ENCODE measurements at regions not wholly inside any gene's neighbourhood (a gene's known extent, or its start where the extent isn't known, plus 50 kb on each side); places are given as distances from the start of the nearest gene placed in this dataset.
"Not testable (repeated sequence)": the region's sequence is repeated elsewhere in the genome, so short reads cannot be mapped to it uniquely, and the experiment has no call there.

DNA sequence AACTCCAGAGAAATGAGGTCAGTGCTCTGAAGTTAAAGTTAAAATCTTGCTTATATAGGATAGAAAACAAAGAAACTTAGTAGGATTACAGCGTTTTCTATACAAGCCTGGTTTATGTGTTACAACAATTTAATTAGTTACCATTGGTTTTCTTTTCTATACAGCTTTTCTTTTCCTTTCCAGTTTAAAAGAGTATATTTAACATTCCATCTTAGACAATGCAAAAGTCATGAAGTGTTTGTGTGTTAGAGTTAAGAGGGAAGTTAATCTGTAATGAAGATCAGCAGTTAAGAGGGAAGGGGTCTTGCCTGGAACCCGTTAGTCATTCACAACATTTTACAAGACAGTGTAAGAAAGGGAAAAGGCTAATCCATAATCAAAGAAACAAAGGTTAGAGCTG lies 338.3 kb downstream of the OTUD1 start:
- DNase-seq (ENCODE audit: low read depth) = peak; percentile 1
- TF ChIP-seq CTCF (conservative IDR thresholded peaks at IDR 0.05; ENCODE audit: low read depth, low read length) = no peak
- H3K4me3 ChIP-seq (ENCODE audit: low read length) = no peak overlapping the region

- no peak for TF ChIP-seq CTCF (conservative IDR thresholded peaks at IDR 0.05; ENCODE audit: low read depth, low read length)
- peak; percentile 6 for DNase-seq (ENCODE audit: low read depth)
- H3K4me3 ChIP-seq (ENCODE audit: low read length) = no peak overlapping the region
Observed at GRCh38 chr10:23779301-23779700, 340.4 kb downstream of the OTUD1 start.

- no peak for DNase-seq (ENCODE audit: low read depth)
- no peak overlapping the region for H3K4me3 ChIP-seq (ENCODE audit: low read length)
- TF ChIP-seq CTCF (conservative IDR thresholded peaks at IDR 0.05; ENCODE audit: low read depth, low read length) = no peak
Observed at GRCh38 chr10:23780331-23780730, 341.5 kb downstream of the OTUD1 start.

DNA sequence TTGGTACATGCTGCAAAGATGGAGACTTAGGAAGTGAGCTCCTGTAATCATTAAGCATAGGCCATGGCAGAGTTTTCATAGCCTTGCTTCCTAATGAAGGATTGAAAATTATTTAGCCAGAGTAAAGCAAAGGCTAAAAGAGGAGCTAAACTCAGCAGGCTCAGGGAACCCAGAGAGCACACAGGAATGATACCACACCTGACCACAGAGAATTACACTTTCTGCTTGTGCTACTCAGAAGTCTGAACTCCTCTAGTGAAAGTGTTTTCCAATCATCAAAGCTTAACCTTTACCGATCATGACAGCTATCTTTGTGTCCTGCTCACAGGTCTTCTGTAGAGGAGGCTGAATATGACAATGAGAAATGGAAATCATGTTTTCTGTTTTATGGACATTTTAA lies 347.7 kb downstream of the OTUD1 start:
- TF ChIP-seq CTCF (conservative IDR thresholded peaks at IDR 0.05; ENCODE audit: low read depth, low read length) = no peak
- DNase-seq (ENCODE audit: low read depth) = no peak

DNA sequence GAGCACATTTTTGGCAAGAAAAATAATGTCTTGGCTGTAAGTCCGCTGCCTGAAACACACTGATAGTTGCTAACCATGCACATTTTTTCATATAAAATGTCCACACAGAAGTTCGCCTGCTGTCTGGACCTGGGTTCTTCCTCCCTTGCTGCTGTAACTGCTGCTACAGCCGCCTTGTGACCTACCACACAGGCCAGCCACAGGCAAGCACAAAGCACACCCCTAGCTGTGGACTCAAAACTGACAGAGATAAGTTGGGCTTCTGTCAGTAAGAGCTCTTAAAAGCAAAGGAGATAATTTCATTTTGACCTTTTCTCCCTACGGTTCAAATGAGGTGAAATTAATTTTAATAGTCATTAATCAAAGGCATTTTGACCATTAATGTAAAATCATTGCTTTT lies 354.7 kb downstream of the OTUD1 start:
- DNase-seq (ENCODE audit: low read depth) = no peak
- no peak for TF ChIP-seq CTCF (conservative IDR thresholded peaks at IDR 0.05; ENCODE audit: low read depth, low read length)
- no peak overlapping the region for H3K4me3 ChIP-seq (ENCODE audit: low read length)

More for the DNA sequence above, 347.7 kb downstream of the OTUD1 start:
- no peak overlapping the region for H3K4me3 ChIP-seq (ENCODE audit: low read length)

DNA sequence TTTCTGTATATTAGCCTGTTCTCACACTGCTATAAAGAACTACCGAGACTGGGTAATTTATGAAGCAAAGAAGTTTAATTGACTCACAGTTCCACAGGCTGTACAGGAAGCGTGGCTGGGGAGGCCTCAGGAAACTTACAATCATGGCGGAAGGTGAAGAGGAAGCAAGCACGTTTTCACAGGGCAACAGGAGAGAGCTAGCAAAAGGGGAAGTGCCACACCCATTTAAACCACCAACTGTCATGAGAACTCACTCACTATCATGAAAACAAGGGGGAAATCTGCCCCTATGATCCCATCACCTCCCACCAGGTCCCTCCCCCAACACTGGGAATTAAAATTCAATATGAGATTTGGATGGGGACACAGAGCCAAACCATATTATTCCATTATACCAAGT lies 358.6 kb downstream of the OTUD1 start:
- DNase-seq (ENCODE audit: low read depth); H3K4me3 ChIP-seq (ENCODE audit: low read length): not testable (repeated sequence)

DNA sequence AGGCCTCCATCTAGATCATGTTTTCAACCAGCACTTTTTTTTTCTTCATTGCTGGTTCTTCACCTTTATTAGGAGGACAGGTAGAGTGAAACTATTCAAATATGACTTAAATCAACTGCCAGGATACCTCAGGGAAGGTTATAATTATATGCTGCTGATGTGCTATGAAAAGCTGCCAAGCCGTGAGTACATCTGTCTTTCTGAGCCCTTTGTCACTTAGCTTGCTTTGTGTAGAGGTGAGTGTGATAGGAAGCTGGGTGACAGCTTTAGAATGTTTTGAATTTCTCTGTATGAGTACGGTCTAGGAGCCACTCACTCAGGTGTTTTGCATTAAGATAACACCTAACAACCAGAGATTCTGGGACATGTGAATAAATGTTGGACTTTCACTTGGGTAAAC lies 365.2 kb downstream of the OTUD1 start:
- no peak for DNase-seq (ENCODE audit: low read depth)
- no peak for TF ChIP-seq CTCF (conservative IDR thresholded peaks at IDR 0.05; ENCODE audit: low read depth, low read length)
- no peak overlapping the region for H3K4me3 ChIP-seq (ENCODE audit: low read length)

DNA sequence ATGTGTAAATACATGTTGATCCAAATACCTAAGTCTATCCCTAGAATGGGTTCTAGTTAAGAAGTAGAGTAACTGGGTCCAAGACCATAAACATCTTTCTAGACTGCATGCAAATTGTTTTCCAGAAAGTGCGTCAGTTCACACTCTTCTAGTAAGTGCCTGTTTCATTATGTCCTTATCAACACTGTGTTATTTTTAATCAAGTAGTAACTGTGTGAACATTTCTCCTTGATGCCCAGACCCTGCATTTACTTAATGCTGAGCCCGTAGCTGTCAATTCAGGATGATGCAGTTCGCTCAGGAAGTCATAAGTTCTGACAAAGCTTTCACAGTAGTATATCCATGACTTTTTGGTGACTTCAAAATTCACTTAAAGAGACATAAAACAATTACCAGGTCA lies 374.8 kb downstream of the OTUD1 start:
- TF ChIP-seq CTCF (conservative IDR thresholded peaks at IDR 0.05; ENCODE audit: low read depth, low read length) = no peak
- no peak for DNase-seq (ENCODE audit: low read depth)
- H3K4me3 ChIP-seq (ENCODE audit: low read length) = no peak overlapping the region
